IPS DF 19.7 (cell line): ENCODE measurements at regions not wholly inside any gene's neighbourhood (a gene's known extent, or its start where the extent isn't known, plus 50 kb on each side); places are given as distances from the start of the nearest gene placed in this dataset.
"Not testable (repeated sequence)": the region's sequence is repeated elsewhere in the genome, so short reads cannot be mapped to it uniquely, and the experiment has no call there.

ENCODE experiments used
- DNase-seq: peaks from one replicate; pipeline ENCODE4 v3.0.0-alpha.2; 2013; ENCODE audit warnings: low read depth, low spot score

DNA sequence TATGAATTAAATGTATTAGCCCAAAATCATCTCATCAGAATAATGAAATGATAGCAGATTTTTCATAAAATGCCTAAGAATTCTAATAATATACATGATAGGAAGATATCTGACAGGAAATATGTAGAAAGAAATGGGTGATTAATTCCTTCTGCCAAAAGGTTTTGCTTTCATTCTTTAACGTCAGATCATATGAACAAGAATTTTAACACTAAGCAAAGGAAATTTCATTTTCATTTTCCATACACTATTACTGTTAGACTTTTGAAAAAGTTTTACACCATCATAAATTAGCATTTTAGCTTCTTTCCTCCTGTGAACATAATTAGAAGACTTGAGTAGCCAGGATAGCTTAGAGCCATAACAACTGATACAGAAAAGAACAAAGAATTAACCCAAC, 1099.9 kb downstream of the NSUN3 start:
- no peak for DNase-seq

- DNase-seq = no peak
Measured at GRCh38 chr3:95167748-95168147, 1104.9 kb downstream of the NSUN3 start.

- no peak for DNase-seq
Measured at GRCh38 chr3:95168526-95168925, 1105.7 kb downstream of the NSUN3 start.

DNA sequence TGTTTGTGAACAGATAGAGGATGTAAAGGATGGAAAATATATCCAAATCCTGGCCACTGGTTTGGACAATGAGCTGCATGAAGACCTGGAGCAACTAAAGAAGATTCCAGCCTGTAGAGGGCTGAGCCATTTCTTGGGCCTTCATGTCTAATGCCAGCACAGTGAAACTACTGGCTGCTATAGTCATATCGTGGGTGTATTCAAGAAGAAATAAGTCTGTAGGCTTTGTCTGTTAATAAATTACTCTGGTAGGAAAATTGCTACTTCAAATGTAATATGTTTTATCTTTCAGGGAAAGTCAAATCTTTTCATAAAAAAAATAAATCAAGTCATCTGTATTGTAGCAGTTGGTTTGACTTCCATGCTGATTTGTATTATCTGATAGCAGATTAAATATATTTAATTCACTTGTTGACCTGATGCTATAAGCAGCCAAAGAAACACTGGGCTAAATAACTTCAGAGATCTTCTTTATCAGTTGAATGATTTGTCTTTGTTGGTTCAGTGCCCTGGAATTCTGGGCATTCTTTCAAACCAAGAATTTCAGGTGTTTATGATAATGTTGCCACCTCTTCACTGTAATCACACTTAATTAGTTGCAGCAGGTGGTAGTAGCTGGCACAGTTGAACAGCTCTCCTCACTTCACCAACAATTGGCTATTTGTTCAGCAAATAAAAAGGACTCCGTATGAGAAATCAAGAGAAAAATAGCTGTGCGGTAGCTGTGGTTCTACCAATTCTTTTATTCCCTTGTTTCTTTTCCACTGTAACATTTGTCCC, 1109.5 kb downstream of the NSUN3 start:
- DNase-seq = peak; percentile 12

DNA sequence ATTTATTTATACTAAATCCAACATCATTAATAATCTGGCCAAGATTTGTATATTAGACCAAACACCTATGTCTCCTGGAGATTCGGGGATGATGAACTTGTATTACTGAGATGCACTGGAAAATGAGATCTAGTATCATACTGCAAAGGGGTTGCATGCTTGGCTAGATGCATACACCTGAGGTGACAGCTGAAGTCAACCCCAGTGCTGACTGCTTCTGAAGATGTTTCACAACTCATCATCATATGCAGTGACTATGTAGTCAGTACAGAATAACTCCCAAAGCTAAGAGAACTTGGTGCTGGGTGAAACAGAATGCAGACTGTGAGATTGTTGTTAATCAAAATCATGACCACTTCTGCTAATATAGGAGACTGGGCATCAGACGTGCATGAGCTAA, 1114.2 kb downstream of the NSUN3 start:
- no peak for DNase-seq

DNA sequence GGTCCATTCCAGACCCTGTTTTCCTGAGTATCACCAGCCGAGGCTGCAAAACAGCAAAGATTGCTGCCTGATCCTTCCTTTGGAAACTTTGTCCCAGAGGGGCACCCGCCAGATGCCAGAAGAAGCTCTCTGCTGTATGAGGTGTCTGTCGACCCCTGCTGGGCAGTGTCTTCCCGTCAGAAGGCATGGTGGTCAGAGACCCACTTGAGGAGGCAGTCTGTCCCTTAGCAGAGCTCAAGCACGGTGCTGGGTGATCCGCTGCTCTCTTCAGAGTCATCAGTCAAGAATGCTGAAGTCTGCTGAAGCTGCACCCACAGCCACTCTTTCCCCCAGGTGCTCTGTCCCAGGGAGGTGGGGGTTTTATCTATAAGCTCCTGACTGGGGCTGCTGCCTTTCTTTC, 1121.2 kb downstream of the NSUN3 start:
- no peak for DNase-seq

DNA sequence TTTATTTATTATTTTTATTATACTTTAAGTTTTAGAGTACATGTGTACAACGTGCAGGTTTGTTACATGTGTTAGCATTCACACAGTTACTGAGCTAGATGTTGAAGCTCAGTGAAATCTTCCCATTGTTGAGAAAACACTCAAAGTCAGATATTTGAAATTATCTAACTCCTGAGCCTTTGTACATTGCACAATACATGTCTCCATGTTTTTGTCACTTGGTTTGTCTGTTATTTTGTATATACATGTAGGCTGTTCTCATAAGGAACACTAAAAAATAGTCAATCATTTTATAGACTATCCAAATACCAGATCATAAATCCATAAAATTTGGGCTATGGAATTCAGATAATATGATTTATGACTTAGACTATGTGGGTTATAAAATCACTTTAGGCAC, 1126.5 kb downstream of the NSUN3 start:
- no peak for DNase-seq

GRCh38 chr3:95197661-95198060, 1134.8 kb downstream of the NSUN3 start:
- DNase-seq = no peak

GRCh38 chr3:95200384-95200783, 1137.5 kb downstream of the NSUN3 start:
- no peak for DNase-seq

GRCh38 chr3:95210878-95211277, 1148.0 kb downstream of the NSUN3 start:
- no peak for DNase-seq

DNA sequence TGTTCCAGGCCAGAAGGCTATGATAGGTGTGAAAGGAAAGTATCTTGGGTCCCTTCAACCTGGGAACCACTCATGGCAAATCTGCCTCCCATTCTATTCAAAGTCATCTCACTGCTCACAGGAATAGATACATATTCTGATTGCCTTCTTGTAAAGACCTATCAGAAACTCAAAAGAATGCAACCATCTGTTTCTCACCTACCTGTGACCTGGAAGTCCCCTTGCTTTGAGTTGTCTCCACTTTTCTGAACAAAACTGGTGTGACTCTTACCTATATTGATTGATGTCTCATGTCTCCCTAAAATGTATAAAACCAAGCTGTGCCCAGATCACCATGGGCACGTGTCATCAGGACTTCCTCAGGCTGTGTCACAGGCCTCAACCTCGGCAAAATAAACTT, 1149.3 kb downstream of the NSUN3 start:
- DNase-seq = no peak

DNA sequence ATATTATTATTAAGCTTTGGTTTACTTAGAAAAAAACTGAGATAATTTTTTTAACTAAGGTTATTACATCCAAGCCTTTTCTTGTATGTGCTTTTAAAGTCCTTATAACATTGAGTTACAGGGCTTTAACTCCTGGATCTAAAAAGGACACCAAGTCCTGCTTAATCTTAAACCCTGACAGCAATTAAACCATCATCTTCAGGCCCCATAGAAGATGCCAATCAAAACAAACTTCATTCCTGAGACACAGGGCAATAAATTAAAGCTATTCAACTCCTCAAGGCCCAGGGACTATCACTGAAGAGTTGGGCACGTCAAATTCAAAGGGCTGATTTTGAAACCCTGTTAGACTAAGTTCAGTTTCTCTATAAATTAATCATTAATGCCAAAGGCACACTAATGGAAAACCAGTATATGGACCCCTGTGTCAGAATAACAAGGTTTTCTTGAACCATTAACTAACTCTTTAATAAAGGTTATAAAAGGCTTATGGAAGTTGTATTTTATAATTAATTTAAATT, 1152.6 kb downstream of the NSUN3 start:
- DNase-seq = no peak

GRCh38 chr3:95217661-95218060, 1154.8 kb downstream of the NSUN3 start:
- no peak for DNase-seq

DNA sequence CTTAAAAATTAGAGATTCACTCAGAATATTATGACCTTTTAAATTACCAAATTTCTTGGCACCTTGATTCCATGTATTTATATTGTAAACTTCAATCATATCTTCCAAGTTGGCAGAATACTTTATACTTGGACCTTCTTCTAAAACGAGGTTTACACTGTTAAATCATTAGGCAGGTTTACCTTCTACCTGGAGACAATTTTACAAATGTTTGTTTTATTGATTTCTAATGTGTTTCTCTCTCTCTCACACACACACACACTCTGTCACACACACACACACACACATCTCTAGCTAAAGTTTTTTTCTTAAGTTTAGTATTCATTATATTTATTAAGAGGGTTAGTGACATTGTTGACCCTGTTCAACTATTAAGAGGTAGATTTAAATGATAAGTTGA, 1155.6 kb downstream of the NSUN3 start:
- no peak for DNase-seq

DNA sequence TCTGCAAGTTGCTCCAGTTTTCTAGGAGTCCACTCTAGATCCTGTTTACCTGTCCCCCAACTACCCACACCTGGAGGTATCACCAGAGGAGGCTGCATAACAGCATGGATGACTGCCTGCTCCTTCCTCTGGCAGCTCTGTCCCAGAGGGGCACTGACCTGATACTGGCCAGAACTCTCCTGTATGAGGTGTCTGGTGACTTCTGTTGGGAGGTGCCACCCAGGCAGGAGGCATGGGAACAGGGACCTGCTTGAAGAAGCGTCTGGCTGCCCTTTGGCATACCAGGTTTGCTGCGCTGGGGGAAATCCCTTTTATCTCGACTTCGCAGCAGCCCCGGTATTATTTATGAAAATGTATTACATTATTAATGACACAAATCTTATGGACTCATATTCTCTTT, 1163.6 kb downstream of the NSUN3 start:
- DNase-seq = no peak

GRCh38 chr3:95227092-95227491, 1164.2 kb downstream of the NSUN3 start:
- no peak for DNase-seq

GRCh38 chr3:95228416-95228815, 1165.6 kb downstream of the NSUN3 start:
- DNase-seq = no peak

GRCh38 chr3:95235916-95236315, 1173.1 kb downstream of the NSUN3 start:
- no peak for DNase-seq

GRCh38 chr3:95237783-95238182, 1174.9 kb downstream of the NSUN3 start:
- no peak for DNase-seq

DNA sequence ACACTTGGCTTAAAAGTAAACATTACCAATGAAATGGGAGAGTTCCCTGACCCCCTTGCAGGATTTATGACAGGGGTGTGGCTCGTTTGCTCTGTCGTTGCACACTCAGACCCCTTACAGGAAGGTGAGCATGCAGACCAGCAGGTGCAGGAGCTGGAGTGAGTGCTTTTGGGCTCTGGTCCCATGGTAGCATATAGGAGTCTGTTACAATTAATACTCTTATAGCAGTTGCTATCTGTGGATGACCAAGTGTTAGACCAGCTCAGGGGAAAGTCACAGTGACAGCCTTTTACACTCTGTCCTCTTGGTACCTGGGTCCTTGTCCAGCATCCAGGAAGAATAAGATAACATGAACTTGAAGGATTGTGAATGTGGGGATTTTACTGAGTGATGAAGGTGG, 1177.5 kb downstream of the NSUN3 start:
- DNase-seq = no peak

- DNase-seq = not testable (repeated sequence)
Measured at GRCh38 chr3:95241256-95241655, 1178.4 kb downstream of the NSUN3 start.

DNA sequence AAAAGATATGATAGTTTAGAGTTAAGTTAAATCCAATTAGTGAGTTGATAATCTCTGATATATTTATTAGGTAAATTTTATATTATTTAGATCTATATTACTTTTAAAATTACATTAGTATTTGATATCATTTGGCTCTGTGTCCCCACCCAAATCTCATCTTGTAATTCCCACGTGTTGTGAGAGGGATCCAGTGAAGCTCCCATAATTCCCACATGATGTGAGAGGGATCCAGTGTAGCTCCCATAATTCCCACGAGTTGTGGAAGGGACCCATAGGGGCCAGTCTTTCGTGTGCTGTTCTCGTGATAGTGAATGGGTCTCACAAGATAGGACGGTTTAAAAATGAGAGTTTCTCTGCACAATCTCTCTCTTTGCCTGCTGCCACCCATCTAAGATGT, 1183.6 kb downstream of the NSUN3 start:
- DNase-seq = no peak

- DNase-seq = no peak
Measured at GRCh38 chr3:95254061-95254460, 1191.2 kb downstream of the NSUN3 start.

- no peak for DNase-seq
Measured at GRCh38 chr3:95254758-95255157, 1191.9 kb downstream of the NSUN3 start.
